Renal pelvis (tissue), 1 donor: ENCODE measurements at regions not wholly inside any gene's neighbourhood (a gene's known extent, or its start where the extent isn't known, plus 50 kb on each side); places are given as distances from the start of the nearest gene placed in this dataset.
A peak's percentile ranks its signal among the peaks of the same experiment; 100 is the strongest.
"Not testable (repeated sequence)": the region's sequence is repeated elsewhere in the genome, so short reads cannot be mapped to it uniquely, and the experiment has no call there.

Source experiments
- DNase-seq: peaks from one replicate; pipeline ENCODE4 v3.0.0-alpha.2; 2013

GRCh38 chr22:27310966-27311697 lies 490.4 kb downstream of the MN1 start:
- no peak for DNase-seq

DNA sequence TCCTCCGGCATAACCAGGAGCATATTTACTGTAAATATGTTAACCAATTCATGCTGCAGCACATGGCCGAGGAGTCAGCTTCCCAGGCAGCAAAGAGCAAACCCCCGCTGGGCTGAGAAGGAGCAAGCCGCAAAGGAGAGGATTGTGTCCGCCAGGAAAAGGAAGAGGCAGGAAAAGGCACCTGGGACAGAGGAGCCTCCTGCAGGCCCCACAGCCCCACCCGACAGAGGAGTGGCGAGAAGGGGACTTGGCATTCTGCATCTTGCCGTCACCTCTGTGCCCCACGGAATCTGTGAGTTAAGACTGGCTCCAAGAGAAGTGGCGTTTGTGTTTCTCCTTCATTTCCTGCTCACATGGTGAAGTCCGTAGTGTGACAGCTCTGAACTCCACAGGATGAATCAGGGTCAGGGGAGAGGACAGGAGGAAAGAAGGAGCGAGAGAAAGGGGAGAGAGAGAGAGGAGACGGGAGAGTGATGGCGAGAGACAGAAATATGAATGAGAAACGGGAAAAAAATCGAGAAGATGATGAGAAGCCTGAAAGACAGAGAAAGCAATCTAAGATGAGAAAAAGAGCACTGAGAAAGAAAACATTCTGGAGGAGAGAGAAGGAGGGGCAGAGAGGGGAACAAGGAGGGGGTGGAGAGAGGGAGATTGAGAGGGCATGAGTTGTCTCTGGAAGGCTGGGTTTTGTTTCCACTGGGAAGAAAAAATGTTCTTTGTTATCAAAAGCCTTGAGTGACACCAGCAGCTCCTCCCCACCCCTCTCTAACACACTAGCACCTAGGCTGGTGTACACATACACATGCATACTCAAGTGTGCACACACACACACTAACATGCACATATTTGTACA lies 489.6 kb downstream of the MN1 start:
- no peak for DNase-seq

DNA sequence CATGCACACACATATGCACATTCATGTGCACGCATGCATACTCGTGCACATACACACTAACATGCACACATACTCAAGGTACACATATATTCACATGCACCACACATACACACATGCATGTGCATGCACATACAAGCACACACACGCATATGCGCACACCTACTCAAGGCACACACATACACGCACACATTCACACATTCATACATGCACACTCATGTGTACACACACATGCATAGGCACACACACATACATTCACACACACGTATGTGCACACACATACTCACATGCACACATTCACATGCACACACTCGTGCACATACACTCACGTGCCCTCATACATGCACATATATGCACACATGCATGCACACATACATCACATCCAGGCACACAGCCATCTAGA lies 489.0 kb downstream of the MN1 start:
- no peak for DNase-seq

GRCh38 chr22:27312966-27313855 lies 488.3 kb downstream of the MN1 start:
- DNase-seq = peak; percentile 65

GRCh38 chr22:27314276-27314807 lies 487.2 kb downstream of the MN1 start:
- no peak for DNase-seq

DNA sequence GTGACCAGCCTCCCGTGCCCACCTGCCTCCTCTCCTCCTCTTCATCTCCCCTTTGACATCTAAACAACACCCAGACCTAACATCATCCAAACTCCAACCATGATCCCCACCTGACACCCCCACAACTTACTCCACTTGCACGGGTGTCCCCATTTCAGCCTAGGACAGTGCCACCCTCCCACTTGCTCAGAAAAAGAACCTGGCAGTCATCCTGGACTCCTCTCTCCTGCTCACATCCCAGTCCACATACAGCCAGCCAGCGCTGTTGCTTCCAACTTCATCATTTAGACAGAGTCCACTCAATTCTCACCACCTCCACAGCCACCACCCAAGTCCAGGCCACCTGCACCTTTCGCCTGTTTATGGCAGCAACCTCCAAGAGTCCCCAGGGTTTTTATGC lies 485.7 kb downstream of the MN1 start:
- DNase-seq = no peak

- no peak for DNase-seq
Measured at GRCh38 chr22:27317096-27317495, 484.5 kb downstream of the MN1 start.

- peak; percentile 64 for DNase-seq
Measured at GRCh38 chr22:27317971-27318428, 483.6 kb downstream of the MN1 start.

DNA sequence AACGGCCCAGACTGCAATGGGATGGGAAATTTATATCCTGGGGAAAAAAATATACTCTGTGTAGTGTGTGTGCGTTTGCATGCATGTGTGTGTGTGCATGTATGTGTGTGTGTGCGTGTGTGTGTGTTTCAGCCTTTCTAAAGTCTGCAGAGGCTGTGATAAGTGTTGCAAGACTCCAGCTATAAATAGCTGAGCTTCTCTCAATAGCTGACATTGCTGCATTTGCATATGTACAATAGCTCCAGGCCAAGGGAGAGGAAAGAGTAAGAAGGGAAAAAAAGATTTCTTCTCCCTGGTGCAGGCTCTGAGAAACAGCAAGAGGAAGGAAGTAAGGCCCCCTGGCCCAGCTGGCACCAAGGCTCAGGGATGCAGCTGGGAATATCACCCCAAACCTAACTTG lies 483.0 kb downstream of the MN1 start:
- peak; percentile 71 for DNase-seq

- DNase-seq = no peak
Measured at GRCh38 chr22:27323661-27324060, 477.9 kb downstream of the MN1 start.

DNA sequence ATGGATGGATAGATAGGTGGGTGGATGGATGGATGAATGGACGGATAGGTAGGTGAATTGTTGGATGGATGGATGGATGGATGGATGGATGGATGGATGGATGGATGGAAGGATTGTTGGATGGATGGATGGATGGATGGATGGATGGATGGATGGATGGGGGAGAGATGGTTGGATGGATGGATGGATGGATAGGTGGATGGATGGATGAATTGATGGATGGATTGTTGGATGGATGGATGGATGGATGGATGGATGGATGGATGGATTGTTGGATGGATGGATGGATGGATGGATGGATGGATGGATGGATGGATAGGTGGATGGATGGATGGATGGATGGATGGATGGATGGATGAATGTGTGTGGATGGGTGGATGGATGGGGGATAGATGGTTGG lies 476.6 kb downstream of the MN1 start:
- not testable (repeated sequence) for DNase-seq

DNA sequence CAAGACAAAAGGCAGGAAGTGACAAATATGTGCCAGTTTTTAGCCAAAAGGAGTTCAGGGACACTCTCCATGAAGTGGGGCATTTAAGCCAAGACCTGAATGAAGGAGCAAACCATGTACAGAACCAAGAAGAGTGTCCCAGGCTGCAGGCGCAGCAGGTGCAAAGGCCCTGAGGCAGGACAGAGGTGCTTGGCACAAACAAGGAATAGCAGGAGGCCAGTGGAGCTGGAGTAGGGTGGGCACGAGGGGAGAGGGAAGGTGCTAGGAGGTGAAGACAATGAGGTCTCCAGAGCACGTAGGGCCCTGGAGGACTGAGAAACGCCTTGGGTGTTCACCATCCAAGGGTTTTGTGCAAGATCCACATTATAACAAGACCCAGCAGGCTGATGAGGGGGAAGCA lies 474.1 kb downstream of the MN1 start:
- no peak for DNase-seq

- DNase-seq = no peak
Measured at GRCh38 chr22:27327981-27328721, 473.4 kb downstream of the MN1 start.

DNA sequence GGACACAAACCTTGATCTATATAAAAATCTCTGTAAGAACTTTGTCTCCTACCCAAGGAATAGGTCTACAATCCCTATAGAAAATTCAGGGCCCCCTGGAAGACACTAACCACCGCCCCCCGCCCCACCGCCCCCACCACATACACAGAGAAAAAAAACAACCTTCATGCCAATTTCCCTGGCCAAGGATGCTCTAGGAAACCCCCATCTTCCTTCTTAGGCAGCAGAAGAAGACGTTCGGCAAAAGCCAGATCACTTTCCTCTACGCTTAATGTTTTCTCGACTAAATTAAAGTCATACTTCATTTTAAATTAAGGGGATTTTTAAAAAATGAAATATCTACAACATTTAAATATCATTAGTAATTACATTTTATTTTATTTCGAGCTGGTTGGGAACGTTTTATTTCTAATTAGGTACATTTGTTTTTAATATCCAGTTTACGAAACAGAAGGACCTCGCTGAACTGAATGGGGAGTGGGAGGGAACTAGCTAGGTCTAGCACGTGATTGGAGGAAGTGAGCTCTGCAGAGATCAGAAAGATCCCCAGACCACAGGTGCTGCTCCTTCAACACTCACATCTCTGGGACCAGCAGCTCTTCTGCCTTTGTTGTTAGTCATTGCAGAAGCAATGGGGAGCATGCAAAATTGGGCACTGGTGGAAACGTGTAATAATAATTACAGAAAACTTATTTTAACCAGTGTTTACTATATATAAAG lies 472.3 kb downstream of the MN1 start:
- no peak for DNase-seq

GRCh38 chr22:27329966-27330645 lies 471.4 kb downstream of the MN1 start:
- no peak for DNase-seq

DNA sequence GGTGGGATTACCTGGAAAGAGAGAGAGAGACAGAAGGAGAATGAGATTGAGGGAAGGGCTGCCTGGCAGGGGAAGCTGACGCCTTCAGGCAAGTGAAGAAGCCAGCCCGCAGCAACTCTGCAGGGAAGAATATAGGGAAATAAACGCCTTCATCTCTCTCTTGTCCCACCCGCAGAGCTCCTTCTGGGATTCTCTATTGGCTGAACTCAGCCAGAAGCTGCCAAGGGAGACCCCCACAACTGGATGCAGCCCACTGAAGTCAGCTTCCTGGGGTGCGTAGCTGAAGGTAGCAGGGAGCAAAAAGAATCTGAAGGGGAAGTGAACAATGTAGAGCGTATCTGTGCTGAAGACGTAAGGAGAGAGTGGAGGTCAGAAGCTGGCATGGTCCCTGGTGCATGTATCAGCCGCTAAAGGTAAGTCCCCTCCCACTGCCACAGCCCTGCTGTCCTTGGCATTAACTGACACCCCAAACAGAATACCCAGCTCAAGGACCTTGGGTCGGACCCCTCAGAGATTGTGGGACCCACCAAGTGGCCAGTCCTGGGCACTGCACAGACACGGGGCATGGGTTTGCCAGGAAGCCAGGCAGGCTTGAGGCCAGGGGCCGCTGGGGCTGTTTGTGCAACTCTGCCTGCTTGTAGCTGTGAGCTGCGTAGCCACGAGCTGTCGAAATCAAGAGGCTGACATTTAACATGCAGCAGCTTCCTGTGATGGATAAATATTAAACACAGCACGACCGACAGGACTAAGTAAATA lies 469.9 kb downstream of the MN1 start:
- DNase-seq = no peak

GRCh38 chr22:27335102-27335660 lies 466.4 kb downstream of the MN1 start:
- DNase-seq = no peak
